B cell (primary cell): ENCODE measurements at regions not wholly inside any gene's neighbourhood (a gene's known extent, or its start where the extent isn't known, plus 50 kb on each side); places are given as distances from the start of the nearest gene placed in this dataset.

Experiments
- ATAC-seq: fragments of 200-7000 bp; cut with Tn5 transposase; one replicate; pipeline ENCODE4 v1.10.0; 2021; ENCODE audit warnings: low read depth, mild to moderate bottlenecking, moderate number of reproducible peaks, moderate library complexity
- CTCF ChIA-PET: fragments of 350-600 bp; sonication (Branson Sonifier 250); formaldehyde crosslinking; loops from one replicate; lab custom pipeline; 2021; ENCODE audit warnings: antibody characterized with exemption, inconsistent platforms; lab: Charles Lee
- POLR2A ChIA-PET: fragments of 350-600 bp; sonication (Branson Sonifier 250); formaldehyde crosslinking; loops from one replicate; lab custom pipeline; 2021; ENCODE audit warnings: antibody characterized with exemption; lab: Charles Lee
- DNase-seq: peaks from one replicate; pipeline ENCODE4 v3.0.0; 2013
- H2AFZ ChIP-seq: 2 replicates; pipeline ENCODE4 v1.6.1; 2012; ENCODE audit warnings: mild to moderate bottlenecking, low read depth, low read length; ENCODE audit not compliant: insufficient read depth, poor library complexity, severe bottlenecking
- H3K27ac ChIP-seq, 2 donors: 1 replicate in 1 of 2; 2 replicates in 1 of 2; pipeline ENCODE4 v1.5.1; 2012 to 2013; ENCODE audit warnings: low read length in 2 of 2, mild to moderate bottlenecking in 2 of 2, moderate library complexity in 1 of 2
- H3K27me3 ChIP-seq, 4 experiments: fragments of 200-600 bp in 1 of 4; sonication (generic) in 1 of 4; replicated peaks in 1 of 4; 1 replicate in 2 of 4; 2 replicates in 2 of 4; pipeline versions ENCODE4 v1.6.1 to v1.7.0; 2013 to 2016; ENCODE audit warnings: low read length in 3 of 4, mild to moderate bottlenecking in 2 of 4, mixed read lengths in 1 of 4, moderate library complexity in 1 of 4; ENCODE audit not compliant: insufficient read depth in 4 of 4, control insufficient read depth in 3 of 4; ENCODE audit errors: control extremely low read depth in 1 of 4
- H3K36me3 ChIP-seq, 2 experiments: replicated peaks in 1 of 2; 1 replicate in 1 of 2; 2 replicates in 1 of 2; pipeline versions ENCODE4 v1.6.1 to v1.7.1; 2013; ENCODE audit warnings: low read length in 1 of 2; ENCODE audit not compliant: insufficient read depth in 2 of 2, control insufficient read depth in 1 of 2; ENCODE audit errors: control extremely low read depth in 1 of 2, extremely low read depth in 1 of 2
- H3K4me1 ChIP-seq, 2 donors: fragments of 200-600 bp in 1 of 2; sonication (generic) in 1 of 2; 1 replicate in 1 of 2; 2 replicates in 1 of 2; pipeline versions ENCODE4 v1.5.1 to v1.6.1; 2013 to 2017; ENCODE audit warnings: low read length in 2 of 2; ENCODE audit not compliant: control insufficient read depth in 2 of 2, insufficient read depth in 2 of 2
- H3K4me2 ChIP-seq: replicated peaks from 2 replicates; pipeline ENCODE3; 2012; ENCODE audit warnings: mild to moderate bottlenecking, low read depth, low read length; ENCODE audit not compliant: poor library complexity, severe bottlenecking
- H3K4me3 ChIP-seq, 5 experiments: fragments of 200-600 bp in 1 of 5; sonication (generic) in 1 of 5; 1 replicate in 3 of 5; 2 replicates in 2 of 5; pipeline versions ENCODE4 v1.5.1 to v1.7.0; 2011 to 2016; ENCODE audit warnings: low read length in 4 of 5, mild to moderate bottlenecking in 4 of 5, low read depth in 2 of 5, control low read depth in 1 of 5, moderate library complexity in 1 of 5; ENCODE audit not compliant: insufficient read depth in 1 of 5; ENCODE audit errors: control extremely low read depth in 1 of 5, extremely low read depth in 1 of 5
- H3K79me2 ChIP-seq: fragments of 200-600 bp; sonication (generic); one replicate; pipeline ENCODE4 v1.6.0; 2016; ENCODE audit warnings: low read length; ENCODE audit not compliant: control insufficient read depth, insufficient read depth
- H3K9ac ChIP-seq: fragments of 200-600 bp; sonication (generic); 2 replicates; pipeline ENCODE4 v1.6.1; 2017; ENCODE audit warnings: mild to moderate bottlenecking, low read length, moderate library complexity
- H3K9me3 ChIP-seq, 3 donors: one replicate each; pipeline versions ENCODE4 v1.6.1 to v1.7.1; 2013; ENCODE audit warnings: low read length in 2 of 3; ENCODE audit not compliant: control insufficient read depth in 2 of 3, insufficient read depth in 1 of 3; ENCODE audit errors: control extremely low read depth in 1 of 3
- H4K20me1 ChIP-seq: 2 replicates; pipeline ENCODE4 v1.6.0; 2012; ENCODE audit warnings: mild to moderate bottlenecking, low read length; ENCODE audit not compliant: insufficient read depth, control insufficient read depth, poor library complexity, severe bottlenecking
- H3K27ac Mint-ChIP-seq: one replicate; pipeline ENCODE4 v1.8.0; 2021; ENCODE audit warnings: mixed read lengths
- H3K27me3 Mint-ChIP-seq: one replicate; pipeline ENCODE4 v1.8.0; 2021; ENCODE audit warnings: mixed read lengths
- H3K4me1 Mint-ChIP-seq: one replicate; pipeline ENCODE4 v1.8.0; 2021; ENCODE audit warnings: mixed read lengths
- H3K4me3 Mint-ChIP-seq: one replicate; pipeline ENCODE4 v1.8.0; 2021; ENCODE audit warnings: mixed read lengths
- H3K9me3 Mint-ChIP-seq: one replicate; pipeline ENCODE4 v1.8.0; 2022; ENCODE audit warnings: mixed read lengths; ENCODE audit not compliant: insufficient read depth
- EZH2 ChIP-seq: IDR thresholded peaks from 2 replicates; pipeline ENCODE4 v1.6.1; 2012; ENCODE audit warnings: borderline replicate concordance, low read depth, mild to moderate bottlenecking, moderate library complexity, low read length; ENCODE audit not compliant: insufficient read depth, poor library complexity, severe bottlenecking
- WGBS: methylation state at CpG from one replicate; pipeline ENCODE4 v1.1.5; 2013; ENCODE audit warnings: missing lambda C conversion rate; ENCODE audit not compliant: insufficient coverage; 5-methylcytosine and 5-hydroxymethylcytosine counted together
- intact Hi-C: fragments of 100-400 bp; cut with micrococcal nuclease; formaldehyde crosslinking; loops from one replicate; pipeline ENCODE4 v1.10.0; 2022
- TF ChIP-seq, protein P1 (sequence below): fragments of 200-600 bp; IDR thresholded peaks from one replicate; pipeline ENCODE4 v1.8.0; 2022; ENCODE audit warnings: antibody characterized with exemption, mild to moderate bottlenecking

DNA sequence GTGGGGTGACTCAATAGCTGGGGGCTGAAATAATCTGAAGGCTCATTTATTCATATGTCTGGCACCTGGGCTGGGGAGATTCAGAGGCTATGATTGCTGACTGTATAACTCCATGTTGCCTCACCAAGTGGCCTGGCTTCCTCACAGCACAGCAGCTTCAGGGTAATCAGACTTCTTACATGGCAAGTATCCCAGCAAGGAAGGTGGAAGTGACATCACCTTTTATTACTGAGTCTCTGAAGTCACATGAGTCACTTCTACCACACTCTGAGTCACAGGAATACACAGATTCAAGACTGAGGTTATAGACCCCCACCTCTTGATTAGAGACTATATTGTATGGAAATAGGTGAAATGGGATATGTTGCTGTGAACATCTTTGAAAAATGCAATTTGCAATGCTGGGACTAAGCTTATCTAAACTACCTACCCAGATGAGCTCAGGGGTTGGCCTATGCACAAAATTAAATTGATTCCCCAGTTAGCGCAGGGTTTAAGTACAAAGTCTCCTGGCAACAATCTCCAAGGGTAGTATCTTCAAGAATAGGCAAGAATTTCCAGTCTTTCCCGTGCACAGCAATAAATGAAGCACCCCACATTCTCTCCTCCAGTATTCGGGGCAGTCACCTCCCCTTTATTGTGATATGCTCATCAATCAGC is 553.1 kb downstream of the LRRC70 start:
- H3K9me3 ChIP-seq: no peaks in the 10 kb centered on the region
- no peak overlapping the region for H3K27ac ChIP-seq
- intact Hi-C loops: no loop called here
- no peaks in the 10 kb centered on the region for H3K4me1 Mint-ChIP-seq
- H2AFZ ChIP-seq: no peak overlapping the region
- DNase-seq: no peak
- no peak overlapping the region for H3K9ac ChIP-seq
- WGBS: 92% methylated on average over 1 of the region's 3 CpGs
- no peak overlapping the region for H3K4me3 ChIP-seq
- no peak overlapping the region for H3K4me3 Mint-ChIP-seq
- ATAC-seq: no peak
- no peaks in the 10 kb centered on the region for H3K79me2 ChIP-seq
- no peak overlapping the region for H3K4me2 ChIP-seq
- no peaks in the 10 kb centered on the region for H3K4me1 ChIP-seq
- no peaks in the 10 kb centered on the region for H3K9me3 Mint-ChIP-seq
- no peaks in the 10 kb centered on the region for H3K27me3 ChIP-seq
- H4K20me1 ChIP-seq: no peaks in the 10 kb centered on the region
- CTCF ChIA-PET: no interaction called here
- H3K27ac Mint-ChIP-seq: no peak overlapping the region
- TF ChIP-seq, protein P1, sequence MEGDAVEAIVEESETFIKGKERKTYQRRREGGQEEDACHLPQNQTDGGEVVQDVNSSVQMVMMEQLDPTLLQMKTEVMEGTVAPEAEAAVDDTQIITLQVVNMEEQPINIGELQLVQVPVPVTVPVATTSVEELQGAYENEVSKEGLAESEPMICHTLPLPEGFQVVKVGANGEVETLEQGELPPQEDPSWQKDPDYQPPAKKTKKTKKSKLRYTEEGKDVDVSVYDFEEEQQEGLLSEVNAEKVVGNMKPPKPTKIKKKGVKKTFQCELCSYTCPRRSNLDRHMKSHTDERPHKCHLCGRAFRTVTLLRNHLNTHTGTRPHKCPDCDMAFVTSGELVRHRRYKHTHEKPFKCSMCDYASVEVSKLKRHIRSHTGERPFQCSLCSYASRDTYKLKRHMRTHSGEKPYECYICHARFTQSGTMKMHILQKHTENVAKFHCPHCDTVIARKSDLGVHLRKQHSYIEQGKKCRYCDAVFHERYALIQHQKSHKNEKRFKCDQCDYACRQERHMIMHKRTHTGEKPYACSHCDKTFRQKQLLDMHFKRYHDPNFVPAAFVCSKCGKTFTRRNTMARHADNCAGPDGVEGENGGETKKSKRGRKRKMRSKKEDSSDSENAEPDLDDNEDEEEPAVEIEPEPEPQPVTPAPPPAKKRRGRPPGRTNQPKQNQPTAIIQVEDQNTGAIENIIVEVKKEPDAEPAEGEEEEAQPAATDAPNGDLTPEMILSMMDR: no peak
- no peak for TF ChIP-seq EZH2
- POLR2A ChIA-PET: no interaction called here
- no peaks in the 10 kb centered on the region for H3K36me3 ChIP-seq
- no peaks in the 10 kb centered on the region for H3K27me3 Mint-ChIP-seq

GRCh38 chr5:63128761-63129160 is 550.1 kb downstream of the LRRC70 start:
- no peak for ATAC-seq
- Histone ChIP-seq H4K20me1 (no peaks in the 10 kb centered on the region), H2AFZ (no peak overlapping the region), H3K4me2 (no peak overlapping the region), H3K4me3 (no peak overlapping the region), H3K9ac (no peak overlapping the region), H3K9me3 (no peaks in the 10 kb centered on the region), H3K27me3 (no peaks in the 10 kb centered on the region), H3K36me3 (no peaks in the 10 kb centered on the region), H3K27ac (no peak overlapping the region), H3K79me2 (no peaks in the 10 kb centered on the region), H3K4me1 (no peaks in the 10 kb centered on the region)
- H3K27ac Mint-ChIP-seq: no peak overlapping the region
- CTCF ChIA-PET: no interaction called here
- H3K9me3 Mint-ChIP-seq: no peaks in the 10 kb centered on the region
- no CpG with 5 or more reads among the region's 1 CpG for WGBS
- intact Hi-C loops: no loop called here
- no peak for DNase-seq
- H3K27me3 Mint-ChIP-seq: no peaks in the 10 kb centered on the region
- TF ChIP-seq, protein P1: no peak
- TF ChIP-seq EZH2: no peak
- no peaks in the 10 kb centered on the region for H3K4me1 Mint-ChIP-seq
- no peak overlapping the region for H3K4me3 Mint-ChIP-seq
- POLR2A ChIA-PET: no interaction called here
